Cardiac fibroblast (primary cell): ENCODE measurements at regions not wholly inside any gene's neighbourhood (a gene's known extent, or its start where the extent isn't known, plus 50 kb on each side); places are given as distances from the start of the nearest gene placed in this dataset.
A peak's percentile ranks its signal among the peaks of the same experiment; 100 is the strongest.

Experiments
- DNase-seq, 2 donors: peaks; one replicate each; pipeline versions ENCODE4 v3.0.0 to v3.0.0-alpha.2; 2010; ENCODE audit warnings: low read depth in 2 of 2
- H3K4me3 ChIP-seq, 2 donors: replicated peaks in 1 of 2; 1 replicate in 1 of 2; 2 replicates in 1 of 2; pipeline ENCODE4 v1.5.1; 2011; ENCODE audit warnings: low read depth in 2 of 2, low read length in 2 of 2, mild to moderate bottlenecking in 2 of 2, moderate library complexity in 1 of 2
- TF ChIP-seq, protein P1 (sequence below): IDR thresholded peaks from one replicate; pipeline ENCODE4 v1.5.1; 2011; ENCODE audit warnings: low read depth, mild to moderate bottlenecking, low read length, inconsistent platforms

DNA sequence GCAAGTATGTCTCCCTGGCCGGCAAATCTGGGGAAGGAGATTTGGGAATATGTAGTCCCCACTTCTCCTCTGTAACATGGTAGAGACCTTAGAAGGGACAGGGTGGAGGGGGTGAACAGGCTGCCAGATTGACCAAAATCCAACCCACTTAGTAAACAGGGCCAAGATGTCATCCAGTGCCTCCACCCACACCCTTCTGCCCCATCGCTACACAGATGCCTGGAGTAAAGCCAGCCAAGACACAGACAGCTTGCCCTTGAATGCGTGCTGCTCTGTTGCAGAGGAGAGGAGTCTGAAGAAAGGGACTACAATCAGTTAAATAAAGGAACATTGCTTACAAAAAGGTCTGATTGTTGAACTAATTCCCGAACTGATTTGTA lies 160.1 kb upstream of the LDB2 start:
- DNase-seq, result peak; percentile 26 to 63
- no peak overlapping the region for H3K4me3 ChIP-seq
- TF ChIP-seq, protein P1, sequence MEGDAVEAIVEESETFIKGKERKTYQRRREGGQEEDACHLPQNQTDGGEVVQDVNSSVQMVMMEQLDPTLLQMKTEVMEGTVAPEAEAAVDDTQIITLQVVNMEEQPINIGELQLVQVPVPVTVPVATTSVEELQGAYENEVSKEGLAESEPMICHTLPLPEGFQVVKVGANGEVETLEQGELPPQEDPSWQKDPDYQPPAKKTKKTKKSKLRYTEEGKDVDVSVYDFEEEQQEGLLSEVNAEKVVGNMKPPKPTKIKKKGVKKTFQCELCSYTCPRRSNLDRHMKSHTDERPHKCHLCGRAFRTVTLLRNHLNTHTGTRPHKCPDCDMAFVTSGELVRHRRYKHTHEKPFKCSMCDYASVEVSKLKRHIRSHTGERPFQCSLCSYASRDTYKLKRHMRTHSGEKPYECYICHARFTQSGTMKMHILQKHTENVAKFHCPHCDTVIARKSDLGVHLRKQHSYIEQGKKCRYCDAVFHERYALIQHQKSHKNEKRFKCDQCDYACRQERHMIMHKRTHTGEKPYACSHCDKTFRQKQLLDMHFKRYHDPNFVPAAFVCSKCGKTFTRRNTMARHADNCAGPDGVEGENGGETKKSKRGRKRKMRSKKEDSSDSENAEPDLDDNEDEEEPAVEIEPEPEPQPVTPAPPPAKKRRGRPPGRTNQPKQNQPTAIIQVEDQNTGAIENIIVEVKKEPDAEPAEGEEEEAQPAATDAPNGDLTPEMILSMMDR, result no peak

DNA sequence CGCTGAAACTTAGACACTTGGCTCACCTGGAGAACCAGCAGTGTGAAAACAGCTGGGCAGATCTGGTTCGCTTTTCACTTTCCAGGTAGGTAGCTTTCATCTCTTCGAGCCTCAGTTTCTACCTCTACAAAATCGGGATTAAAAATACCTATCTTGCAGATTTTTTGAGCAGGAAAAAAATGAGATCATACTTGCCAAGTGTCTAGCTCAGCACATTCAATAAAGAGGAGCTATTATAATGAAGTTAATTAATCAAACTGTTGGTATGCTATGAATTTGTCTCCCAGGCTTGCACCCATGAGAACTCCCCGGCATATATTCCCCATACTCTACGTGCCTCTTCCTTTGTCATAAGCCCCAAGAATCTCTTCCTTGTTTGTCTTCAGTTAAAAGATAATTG lies 158.6 kb upstream of the LDB2 start:
- DNase-seq, result no peak
- TF ChIP-seq, protein P1, result no peak
- no peak overlapping the region for H3K4me3 ChIP-seq

DNA sequence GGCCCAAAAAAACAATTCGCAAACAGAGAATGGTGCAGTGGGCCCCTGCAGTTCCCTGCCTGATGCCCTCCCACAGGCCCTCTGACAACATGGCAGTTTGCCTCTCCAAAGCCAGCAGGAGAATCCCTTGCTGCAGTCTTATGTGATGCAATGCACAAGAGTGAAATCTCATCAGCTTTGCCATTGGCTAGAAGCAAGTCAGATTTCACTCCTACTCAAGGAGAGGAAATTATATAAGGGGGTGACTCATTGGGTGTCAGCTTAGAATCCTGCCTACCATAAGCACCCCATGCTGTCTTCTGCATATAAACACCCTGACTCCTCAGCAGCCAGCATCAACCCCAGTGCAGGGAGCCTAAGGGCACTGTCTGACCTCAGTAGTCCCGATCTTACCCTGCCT lies 157.3 kb upstream of the LDB2 start:
- peak; percentile 82 to 89 for DNase-seq
- TF ChIP-seq, protein P1, result no peak
- H3K4me3 ChIP-seq, result no peak overlapping the region

DNA sequence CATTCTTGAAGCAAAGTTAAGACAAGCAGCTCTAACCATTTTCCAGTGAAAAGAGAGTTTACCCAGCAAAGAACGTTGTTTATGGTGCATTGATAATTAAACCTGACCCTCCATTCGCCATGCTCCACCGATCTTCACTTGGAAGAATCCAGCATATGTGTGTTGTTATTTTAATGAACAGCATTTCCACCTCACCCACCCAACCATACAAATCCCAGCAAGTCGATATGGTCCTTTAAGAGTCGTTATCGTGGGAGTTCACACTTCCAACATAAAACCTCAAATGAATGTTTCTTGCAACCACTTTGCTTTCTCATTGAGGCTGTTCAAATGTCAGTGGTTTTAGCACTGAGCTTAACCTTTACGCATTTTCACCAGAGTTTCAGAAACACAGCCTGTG lies 147.4 kb upstream of the LDB2 start:
- no peak for DNase-seq
- no peak overlapping the region for H3K4me3 ChIP-seq
- TF ChIP-seq, protein P1, result no peak

DNA sequence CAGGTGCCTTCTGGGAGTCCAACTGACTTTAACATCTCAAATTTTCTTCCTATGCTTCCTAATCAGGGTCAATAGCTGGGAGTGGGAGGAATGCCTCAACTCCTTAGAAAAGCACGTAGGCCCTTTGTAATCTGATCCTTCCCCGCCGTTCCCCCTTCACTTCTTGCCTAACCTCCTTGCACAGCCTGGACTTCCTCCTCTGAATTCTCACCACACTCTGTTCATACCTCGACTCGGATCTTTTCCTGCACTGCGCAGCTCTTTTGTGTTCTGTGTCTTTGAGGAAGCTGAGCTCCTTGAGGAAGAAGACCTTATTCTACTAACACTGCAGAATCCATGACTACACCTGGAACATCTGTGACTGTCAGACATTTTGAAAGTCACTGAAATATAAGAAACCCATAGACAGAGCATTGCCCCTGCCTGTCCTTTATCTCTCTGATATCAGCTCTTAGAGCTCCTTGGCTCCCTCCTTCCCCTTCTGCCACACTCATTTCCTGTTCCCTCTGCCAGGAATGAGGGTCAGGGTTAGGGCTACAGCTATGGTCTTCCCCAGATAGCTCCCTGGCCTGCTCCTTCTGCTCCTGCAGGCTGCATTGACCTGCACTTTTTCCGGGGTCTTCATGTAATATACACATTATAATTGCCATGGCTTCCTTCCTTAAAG lies 140.2 kb upstream of the LDB2 start:
- TF ChIP-seq, protein P1, result no peak
- no peak overlapping the region for H3K4me3 ChIP-seq
- no peak for DNase-seq

DNA sequence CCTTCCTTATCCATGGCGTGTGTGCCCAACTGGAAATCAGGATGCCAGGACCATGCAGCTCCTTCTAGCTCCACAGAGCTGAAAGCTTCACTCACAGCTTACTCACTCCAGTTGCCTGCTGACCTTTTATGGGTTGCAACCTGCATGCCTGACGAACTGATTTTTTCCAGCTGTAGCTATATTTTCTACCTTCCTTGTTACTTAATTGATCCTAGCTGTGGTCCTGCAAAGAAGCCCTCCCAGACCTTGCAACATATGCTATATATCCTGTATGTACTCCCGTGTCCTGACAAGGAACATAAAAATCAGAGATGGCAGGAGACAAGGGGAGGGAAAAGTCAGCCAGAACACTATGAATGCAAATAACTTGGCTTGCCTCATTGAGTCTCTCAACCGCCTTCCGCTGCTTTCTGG lies 135.3 kb upstream of the LDB2 start:
- DNase-seq, result no peak
- no peak overlapping the region for H3K4me3 ChIP-seq
- TF ChIP-seq, protein P1, result no peak
